Epidermal melanocyte (primary cell): ENCODE measurements at regions not wholly inside any gene's neighbourhood (a gene's known extent, or its start where the extent isn't known, plus 50 kb on each side); places are given as distances from the start of the nearest gene placed in this dataset.
"Not testable (repeated sequence)": the region's sequence is repeated elsewhere in the genome, so short reads cannot be mapped to it uniquely, and the experiment has no call there.

Source experiments
- DNase-seq: peaks from one replicate; pipeline ENCODE4 v3.0.0; 2011; ENCODE audit warnings: low spot score; ENCODE audit not compliant: insufficient read length

DNA sequence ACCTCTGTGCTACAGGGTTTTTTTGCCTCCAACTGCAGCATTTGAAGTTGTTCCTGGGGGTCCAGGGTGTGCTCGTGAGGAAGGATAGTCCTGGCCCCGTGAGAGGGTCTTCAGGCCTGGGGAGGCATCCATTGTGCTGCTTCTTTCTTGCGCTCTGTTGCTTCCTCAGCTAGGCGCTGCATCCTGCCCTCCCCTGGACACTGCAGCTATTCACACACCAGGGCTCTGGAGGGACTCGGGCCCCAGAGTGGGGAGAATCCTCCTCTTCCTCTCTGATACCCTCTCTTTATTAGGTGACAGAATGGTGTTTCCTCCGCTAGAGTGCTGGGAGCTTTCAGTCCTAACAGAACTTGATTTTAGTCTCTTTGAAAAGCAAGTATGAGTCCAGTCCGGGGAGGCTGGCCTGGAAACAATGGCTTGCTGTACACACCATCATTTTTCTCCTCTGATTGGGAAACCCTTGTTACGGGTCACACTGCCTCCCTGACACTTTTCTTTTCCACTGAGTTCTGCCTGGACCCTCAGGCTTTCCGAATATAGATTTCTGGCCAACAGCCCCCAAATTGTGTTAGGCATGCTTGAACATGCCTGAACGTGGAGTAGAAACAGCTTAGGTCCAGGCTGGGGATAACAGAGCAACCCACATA is 81.4 kb upstream of the ELAC2 start:
- no peak for DNase-seq

DNA sequence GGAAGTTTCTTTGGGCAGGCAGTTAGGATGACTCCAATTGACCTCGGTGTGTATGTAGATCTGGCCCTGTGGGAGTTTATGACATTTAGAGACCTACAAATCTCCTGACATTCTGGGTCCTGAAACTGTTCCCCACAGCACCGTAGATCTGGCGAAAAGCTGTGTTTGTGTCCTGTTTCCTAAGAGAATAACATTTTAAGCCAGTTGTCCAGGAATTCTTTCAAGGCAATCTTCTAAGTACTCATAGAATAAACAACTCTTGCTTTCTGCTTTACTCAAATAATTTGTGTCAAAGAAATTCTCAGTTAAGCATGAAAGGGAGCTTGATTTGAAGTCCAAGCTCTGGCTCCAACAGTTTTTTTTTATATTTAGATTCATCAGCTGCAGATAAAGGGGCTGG is 78.5 kb upstream of the ELAC2 start:
- DNase-seq = no peak

DNA sequence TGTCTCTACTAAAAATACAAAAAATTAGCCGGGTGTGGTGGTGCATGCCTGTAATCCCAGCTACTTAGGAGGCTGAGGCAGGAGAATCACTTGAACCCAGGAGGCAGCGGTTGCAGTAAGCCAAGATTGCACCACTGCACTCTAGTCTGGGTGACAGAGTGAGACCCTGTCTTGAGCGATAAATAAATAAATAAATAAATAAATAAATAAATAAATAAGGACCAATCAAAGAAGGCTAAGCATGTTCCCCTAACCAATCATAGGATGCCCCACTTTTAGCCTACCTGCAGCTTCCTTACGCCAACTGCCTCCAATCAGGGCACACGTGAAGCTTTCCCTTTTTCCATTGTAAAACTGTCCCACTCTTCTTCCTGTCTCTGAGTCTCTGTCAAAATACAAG is 74.2 kb upstream of the ELAC2 start:
- DNase-seq = not testable (repeated sequence)

DNA sequence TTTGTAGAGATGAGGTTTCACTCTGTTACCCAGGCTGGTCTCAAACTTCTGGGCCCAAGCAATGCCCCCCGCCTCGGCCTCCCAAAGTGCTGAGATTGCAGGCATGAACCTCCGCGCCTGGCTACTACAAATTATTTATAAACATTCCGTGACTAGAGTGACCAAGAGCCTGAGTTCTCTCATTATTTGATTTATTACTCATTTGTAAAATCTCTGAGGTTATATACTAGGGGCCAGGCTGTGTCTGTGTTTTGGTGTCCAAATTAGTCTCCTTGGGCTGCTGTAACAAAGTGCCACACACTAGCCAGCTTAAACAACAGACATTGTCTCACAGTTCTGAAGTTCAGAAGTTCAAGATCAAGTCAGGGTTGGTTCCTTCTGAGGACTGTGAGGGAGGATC is 70.8 kb upstream of the ELAC2 start:
- DNase-seq = no peak

DNA sequence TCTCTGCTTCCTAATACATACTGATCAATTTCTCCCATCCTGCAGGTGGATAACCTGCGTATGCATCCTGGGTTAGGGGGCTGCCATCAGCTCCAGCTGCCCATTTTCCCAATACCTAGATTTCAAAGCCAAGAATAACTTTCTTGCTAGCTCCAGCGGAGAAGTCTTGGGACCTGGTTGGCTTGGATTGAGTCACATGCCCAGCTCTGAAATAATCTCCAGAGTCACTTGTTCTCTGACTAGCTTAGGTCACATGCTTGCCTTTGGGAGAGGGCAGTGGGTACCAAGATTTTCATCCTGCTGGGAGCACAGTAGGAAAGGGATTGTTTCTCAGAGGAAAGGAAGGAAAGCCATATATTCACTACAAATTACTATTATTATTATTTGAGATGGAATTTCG is 70.0 kb upstream of the ELAC2 start:
- no peak for DNase-seq

DNA sequence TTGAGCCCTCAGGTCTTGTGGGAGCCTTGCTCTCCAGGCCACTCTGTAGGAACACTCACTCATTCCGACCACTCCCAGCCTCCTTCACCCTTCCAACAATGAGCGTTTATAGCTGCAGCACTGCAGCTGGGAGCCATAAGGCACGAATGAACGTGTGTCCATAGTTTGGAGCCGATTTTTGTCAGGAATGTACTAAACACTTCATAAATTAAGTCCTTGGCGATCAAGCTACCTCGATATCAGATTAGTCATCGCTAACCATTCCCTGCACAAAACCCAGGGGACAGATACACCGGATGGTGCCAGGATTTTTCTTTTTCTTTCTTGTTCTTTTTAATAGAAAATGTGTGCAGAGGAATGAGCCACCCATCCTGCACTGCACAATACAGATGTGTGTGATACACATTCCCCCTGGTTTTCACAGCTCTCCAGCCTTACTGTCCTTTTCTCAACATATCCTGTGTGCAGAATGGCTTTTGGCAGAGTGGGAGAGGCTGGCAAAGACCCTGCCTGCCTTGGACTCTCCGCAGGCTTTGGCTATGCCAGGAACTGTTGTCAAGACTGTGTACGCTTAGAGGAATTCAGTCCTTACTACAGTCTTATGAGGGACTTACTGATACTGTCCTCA is 68.4 kb upstream of the ELAC2 start:
- peak; percentile 50 for DNase-seq

DNA sequence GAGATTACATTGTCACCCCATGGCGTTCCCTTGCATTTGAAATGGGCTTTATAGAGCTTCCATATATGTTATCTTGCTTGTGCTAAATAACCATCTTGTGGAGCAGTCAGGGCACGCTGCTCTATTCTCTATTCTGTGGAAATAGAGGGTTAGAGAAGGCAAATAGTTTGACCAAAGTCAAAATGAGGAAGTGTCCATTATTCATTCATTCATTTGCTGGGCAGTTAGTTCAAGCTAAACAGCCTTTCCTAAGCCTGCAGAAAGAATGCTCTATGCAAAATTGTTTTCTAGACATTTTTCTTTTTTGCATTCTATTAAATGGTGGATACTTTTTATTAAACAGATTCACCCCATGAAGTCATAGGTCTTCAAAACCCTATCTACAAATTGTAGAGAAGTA is 67.8 kb upstream of the ELAC2 start:
- DNase-seq = no peak

DNA sequence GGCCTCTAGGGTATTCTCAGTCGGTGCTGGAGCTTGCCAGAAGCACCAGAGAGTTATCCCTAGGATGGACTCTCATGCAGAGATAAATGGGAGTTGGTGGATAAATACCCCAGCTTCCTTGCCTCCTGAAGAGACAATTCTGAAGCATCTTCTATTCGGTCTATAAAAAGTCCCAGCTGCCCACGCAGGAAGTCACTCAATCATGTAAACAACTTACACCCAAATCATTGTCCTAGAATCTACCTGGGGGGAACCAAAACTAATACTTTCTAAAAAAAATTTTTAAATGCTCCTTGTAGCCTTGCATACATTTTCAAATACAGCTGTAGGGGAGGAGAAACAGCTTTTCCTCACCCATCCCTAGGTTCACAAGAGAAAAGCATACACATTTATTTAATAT is 66.6 kb upstream of the ELAC2 start:
- DNase-seq = no peak

DNA sequence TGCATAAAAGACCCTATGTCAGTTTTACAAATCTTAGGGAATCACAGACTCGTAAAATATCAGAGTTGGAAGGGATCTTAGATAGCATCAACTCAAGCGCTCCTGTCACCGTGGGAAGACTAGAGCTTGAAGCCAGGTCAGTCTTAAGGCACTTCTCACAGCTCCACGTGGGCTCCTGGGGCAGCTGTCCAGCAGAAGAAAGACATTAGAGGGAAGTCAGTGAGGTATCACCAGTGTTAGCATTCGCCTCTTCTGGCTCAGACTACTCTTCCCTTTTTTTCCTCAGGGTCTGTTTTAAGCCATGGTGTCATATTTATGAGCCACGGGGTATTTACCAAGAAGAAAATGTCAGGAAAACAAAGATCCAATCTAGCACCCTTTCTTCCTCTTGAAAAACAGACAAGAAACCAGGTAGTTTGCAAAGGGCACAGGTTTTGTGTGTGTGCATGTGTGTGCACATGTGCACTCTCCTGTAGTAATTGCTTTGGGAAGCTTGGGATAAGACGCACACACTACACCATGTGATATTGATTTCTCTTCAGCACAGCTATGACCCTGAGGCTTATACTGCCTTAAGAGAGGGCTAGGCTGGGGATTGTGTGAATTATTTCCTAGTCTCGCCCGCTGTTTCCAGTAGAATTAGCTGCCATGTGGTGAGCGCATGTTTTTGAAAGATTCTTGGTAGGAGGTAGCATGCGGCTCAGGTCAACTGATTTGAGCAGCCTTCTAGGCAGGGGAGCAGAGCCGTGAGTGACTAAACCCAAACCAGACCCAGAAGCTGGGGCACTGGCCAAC is 61.0 kb upstream of the ELAC2 start:
- peak; percentile 28 for DNase-seq

DNA sequence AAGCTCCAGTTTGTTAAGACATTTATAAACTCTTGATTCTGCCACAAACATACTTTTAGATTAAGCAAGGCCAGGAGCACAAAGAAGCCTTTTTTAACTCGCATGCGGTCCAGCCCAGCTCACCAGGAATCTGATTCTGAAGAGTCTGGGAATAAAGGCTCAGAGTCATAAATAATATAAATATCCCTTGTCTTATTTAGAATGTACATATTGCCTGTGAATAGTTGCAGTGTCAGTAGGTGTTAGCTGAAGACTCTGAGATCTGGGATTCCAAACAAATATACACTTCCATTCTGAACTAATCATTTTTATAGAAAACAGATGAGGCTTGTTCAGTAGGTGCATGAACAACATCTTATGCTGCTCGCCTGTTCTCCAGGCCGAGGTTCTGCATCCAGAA is 59.1 kb upstream of the ELAC2 start:
- peak; percentile 42 for DNase-seq

DNA sequence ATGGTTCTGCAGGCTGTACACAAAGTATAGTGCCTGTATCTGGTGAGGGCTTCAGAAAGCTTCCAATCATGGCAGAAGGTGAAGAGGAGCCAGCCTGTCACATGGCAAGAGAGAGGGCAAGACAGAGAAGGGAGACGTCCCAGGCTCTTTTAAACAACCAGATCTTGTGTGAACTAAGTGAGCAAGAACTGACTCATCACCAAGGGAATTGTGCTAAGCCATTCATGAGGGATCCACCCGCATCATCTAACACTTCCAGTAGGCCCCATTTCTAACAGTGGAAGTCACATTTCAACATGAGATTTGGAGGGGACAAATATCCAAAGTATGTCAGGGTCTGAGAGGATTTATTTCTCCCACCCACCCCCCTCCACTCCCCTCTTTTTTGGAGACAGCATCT is 56.2 kb upstream of the ELAC2 start:
- no peak for DNase-seq

DNA sequence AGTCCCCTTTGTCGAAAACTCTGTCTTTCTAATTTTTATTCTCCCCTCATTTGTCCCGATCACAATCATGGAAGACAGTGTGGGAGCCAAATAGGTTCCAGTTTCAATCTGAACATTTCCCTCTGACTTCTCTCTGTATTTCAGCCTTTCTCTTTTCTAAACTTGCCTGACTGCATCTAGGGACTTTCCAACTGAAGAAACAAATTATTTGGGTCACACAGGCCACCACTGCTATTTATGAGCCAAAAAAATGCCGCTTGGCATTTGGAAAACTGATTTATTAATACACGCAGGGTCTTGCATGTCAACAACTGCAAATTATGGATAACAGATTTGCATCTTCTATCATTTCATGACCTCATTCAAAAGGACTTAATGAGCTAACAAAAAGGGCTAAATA is 55.2 kb upstream of the ELAC2 start:
- no peak for DNase-seq

DNA sequence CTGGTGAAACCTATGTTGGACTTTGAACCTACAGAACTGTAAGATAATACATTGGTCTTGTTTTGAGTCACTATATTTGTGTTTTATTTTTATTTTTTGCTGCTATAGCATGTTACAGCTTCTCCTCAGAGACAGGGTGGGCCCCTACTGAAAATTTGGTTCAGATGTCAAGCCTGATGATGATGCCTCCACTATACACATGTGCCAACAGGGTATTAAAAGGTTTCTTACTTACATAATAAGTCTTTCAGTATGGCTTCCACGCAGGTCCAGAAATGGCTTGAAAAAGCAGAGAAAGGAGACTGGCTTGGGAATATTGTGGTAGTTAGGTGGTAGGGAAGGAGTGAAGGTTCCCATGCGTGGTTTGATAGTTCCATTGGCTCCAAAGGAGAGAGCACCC is 52.9 kb upstream of the ELAC2 start:
- DNase-seq = no peak

DNA sequence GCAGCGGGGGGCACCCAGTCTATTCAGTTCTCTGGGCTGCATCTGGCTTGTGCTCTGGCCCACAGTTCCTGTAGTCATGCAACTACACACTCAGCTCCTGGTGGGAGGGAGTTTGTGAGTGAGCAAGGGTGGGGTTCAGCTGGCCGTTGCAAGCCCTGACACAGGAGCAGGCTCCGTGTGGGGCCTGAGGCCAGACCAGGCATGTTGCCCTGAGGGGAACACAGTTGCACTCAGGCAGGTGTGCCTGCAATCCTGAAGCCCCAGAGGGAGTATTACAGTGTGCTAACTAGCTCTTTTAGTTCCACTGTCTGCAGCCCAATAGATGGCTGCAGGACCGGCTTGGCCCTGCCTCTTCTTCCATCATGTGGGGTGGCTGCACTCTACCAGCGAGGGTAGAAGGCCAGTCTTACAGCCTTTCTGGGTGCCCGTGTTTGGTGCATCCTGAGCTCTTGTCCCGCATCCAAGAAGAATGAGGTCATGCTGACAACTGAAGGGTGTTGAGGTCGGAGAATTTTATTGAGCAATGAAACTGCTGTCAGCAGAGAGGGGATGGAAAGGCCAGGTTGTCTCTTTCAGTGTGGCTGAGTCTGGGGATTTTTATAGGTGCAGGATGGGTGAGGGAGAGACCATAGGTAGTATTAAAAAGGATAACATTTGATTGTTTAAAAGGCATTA is 49.9 kb upstream of the ELAC2 start:
- DNase-seq = no peak
